ENCODE measurements at regions not wholly inside any gene's neighbourhood (a gene's known extent, or its start where the extent isn't known, plus 50 kb on each side); places are given as distances from the start of the nearest gene placed in this dataset.

- TF ChIP-seq CTCF (IDR thresholded peaks at IDR 0.05) = no peak
- TF ChIP-seq POLR2A (IDR thresholded peaks at IDR 0.05) = no peak
These were observed 948.9 kb upstream of the ARRDC3 start for GRCh38 chr5:92332039-92332438.

Measured in thyroid gland (tissue), 4 donors.